ENCODE measurements at regions not wholly inside any gene's neighbourhood (a gene's known extent, or its start where the extent isn't known, plus 50 kb on each side); places are given as distances from the start of the nearest gene placed in this dataset.

- TF ChIP-seq CTCF (IDR thresholded peaks at IDR 0.05; ENCODE audit: insufficient read depth, low read length) (no peak), SPI1 (IDR thresholded peaks at IDR 0.05; ENCODE audit: borderline replicate concordance, low read depth) (no peak)
These were observed 227.0 kb upstream of the MARCKS start for GRCh38 chr6:113629975-113630737.
